ENCODE measurements at regions not wholly inside any gene's neighbourhood (a gene's known extent, or its start where the extent isn't known, plus 50 kb on each side); places are given as distances from the start of the nearest gene placed in this dataset.
"Not testable (repeated sequence)": the region's sequence is repeated elsewhere in the genome, so short reads cannot be mapped to it uniquely, and the experiment has no call there.

DNA sequence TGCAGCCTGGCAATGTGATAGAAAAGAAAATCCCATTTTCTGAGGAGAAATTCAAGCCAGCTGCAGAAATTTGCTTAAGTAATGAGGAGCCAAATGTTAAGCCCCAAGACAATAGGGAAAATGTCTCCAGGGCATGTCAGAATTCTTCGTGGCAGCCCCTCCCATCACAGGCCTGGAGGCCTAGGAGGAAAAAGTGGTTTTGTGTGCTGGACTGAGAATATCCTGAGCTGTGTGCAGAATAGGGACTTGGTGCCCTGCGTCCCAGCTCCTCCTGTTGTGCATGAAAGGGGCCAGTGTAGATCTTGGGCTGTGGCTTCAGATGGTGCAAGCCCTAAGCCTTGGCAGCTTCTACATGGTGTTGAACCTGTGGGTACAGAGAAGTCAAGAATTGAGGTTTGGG is 948.3 kb downstream of the METTL15 start:
- not testable (repeated sequence) for H3K4me3 ChIP-seq (ENCODE audit: low read depth, low read length); DNase-seq (ENCODE audit: low read depth)

GRCh38 chr11:29051935-29052334 is 943.7 kb downstream of the METTL15 start:
- no peak for DNase-seq (ENCODE audit: low read depth)
- no peak overlapping the region for H3K4me3 ChIP-seq (ENCODE audit: low read depth, low read length)

DNA sequence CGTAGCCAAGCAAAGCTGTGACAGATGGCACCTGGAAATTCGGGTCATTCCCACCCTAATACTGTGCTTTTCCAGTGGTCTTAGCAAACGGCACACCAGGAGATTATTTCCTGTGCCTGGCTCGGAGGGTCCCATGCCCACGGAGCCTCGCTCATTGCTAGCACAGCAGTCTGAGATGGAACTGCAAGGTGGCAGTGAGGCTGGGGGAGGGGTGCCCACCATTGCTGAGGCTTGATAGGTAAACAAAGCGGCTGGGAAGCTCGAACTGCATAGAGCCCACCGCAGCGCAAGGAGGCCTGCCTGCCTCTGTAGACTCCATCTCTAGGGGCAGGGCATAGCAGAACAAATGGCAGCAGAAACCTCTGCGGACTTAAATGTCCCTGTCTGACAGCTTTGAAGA is 942.8 kb downstream of the METTL15 start:
- not testable (repeated sequence) for DNase-seq (ENCODE audit: low read depth); H3K4me3 ChIP-seq (ENCODE audit: low read depth, low read length)

DNA sequence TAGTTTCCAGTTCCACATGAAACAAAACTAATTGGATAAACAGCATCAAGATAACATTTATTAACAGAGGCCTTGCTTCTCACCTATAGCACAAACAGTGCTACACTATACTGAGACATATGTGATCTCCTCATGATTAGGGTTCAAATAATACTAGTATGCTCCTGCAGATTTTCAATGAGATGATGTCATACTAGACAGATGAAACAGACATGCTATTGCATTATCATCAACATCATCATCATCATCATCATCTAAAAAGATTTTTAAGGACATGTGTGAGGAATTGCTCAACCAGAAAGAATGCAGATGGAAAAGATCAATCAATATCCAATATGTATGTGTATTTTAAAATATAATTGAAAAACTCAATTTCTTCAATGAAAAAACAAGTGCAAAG is 932.3 kb downstream of the METTL15 start:
- no peak overlapping the region for H3K4me3 ChIP-seq (ENCODE audit: low read depth, low read length)
- DNase-seq (ENCODE audit: low read depth) = no peak

DNA sequence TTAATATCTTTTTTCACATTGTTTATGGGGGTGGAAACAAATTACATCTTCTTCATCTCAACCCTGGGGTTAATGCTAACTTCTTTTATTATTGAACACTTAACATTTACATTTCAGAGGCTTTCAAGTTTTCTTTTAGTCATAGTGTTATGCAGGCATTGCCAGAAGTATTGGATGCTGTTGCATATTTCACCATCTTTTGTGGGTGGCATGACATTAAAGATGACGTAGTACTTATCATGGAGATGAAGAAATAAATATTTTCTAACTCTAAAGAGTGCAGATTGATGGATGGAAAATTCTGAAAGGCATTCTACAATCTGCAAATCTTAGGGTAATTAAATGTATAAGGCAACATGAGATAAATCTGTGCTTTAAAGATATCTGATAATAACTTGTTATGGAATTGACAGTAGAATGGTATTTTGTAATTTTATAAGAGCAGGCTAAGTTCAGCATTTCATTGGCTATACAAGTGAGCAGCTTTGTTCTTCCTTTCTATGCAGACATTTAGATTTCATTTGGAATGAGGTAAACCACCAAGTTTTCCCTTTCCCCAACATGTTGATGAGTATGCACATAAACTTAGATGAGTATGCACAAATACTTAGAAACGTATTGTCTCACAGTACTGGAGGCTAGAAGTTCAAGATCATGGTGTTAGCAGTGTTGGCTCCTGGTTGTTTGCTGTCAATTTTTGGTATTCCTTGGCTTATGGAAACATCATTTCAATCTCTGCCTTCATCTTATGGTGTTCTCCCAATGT is 924.4 kb downstream of the METTL15 start:
- DNase-seq (ENCODE audit: low read depth) = no peak
- no peak overlapping the region for H3K4me3 ChIP-seq (ENCODE audit: low read depth, low read length)

DNA sequence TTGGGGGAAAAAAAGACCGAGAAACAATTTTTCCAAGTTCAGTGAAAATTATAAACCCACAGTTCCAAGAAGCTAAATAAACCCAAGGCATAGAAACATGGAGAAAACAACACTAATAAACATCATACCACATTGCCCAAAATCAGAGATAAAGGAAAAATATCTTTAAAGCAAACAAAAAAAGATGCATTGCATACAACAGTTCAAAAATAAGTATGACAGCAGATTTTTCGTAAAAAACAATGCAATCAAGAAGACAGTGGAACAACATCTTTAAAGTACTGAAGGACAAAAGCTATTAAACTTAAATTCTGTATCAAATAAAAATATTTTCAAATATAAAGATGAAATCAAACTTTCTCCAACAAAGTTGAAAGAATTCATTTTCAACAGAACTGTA is 921.3 kb downstream of the METTL15 start:
- H3K4me3 ChIP-seq (ENCODE audit: low read depth, low read length) = no peak overlapping the region
- DNase-seq (ENCODE audit: low read depth) = no peak

GRCh38 chr11:29027436-29027835 is 919.2 kb downstream of the METTL15 start:
- DNase-seq (ENCODE audit: low read depth) = no peak
- no peak overlapping the region for H3K4me3 ChIP-seq (ENCODE audit: low read depth, low read length)

DNA sequence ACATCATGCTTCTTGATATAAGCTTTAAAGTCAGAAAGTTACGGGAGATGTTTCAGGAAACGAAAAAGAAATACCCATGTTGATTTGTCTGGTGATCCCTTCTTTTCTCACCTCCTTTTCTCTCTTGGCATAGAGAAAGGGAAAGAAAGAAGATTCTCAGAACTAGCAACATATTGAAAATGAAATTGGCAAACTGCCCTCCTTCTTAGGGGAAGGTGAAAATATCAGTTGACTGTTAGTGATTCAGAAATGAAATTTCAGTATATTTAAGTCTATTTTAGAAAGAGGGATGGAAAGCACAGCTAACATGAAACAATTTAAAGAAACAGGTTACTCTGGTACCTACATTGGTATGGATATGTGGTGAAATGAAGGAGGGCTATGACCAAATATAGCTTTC is 918.1 kb downstream of the METTL15 start:
- H3K4me3 ChIP-seq (ENCODE audit: low read depth, low read length) = no peak overlapping the region
- DNase-seq (ENCODE audit: low read depth) = no peak

DNA sequence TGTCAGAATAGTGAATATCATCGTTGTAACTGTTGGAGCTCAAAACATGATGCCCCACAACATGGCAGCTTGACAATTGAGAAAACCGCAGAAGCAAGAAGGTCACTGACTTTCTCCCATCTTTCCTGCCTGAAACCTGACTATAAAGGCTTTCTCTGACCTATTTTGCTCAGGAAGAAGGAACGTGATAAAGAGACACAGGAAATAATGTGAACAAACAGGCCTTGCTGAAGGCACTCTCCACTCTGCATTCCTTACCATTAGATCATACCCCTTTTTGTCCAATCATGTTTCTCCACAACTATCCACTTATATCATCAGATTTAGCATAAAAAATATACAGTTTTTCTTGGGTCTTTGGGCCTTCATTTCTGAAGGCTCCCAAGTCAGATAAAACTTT is 916.8 kb downstream of the METTL15 start:
- no peak for DNase-seq (ENCODE audit: low read depth)
- no peak overlapping the region for H3K4me3 ChIP-seq (ENCODE audit: low read depth, low read length)

GRCh38 chr11:29024386-29024785 is 916.2 kb downstream of the METTL15 start:
- H3K4me3 ChIP-seq (ENCODE audit: low read depth, low read length) = no peak overlapping the region
- DNase-seq (ENCODE audit: low read depth) = no peak

DNA sequence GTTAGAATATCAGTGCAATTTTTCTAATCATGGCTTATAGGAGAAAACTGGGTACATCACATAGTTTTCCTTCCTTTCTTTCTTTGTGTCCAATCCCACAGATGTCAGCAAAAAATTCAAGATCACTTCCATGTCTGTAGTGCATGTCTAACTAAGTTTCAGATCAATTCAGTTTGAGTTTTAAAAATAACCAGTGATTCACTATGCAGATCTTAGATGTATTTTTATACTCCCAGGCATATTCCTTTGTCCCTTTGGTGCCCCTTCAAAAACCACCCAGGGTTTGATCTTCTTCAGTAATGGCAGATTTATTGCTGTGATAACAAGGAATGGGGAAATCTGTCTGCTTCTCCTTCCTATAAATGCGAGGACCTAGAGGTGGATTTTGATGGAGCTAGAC is 915.6 kb downstream of the METTL15 start:
- DNase-seq (ENCODE audit: low read depth) = no peak
- no peak overlapping the region for H3K4me3 ChIP-seq (ENCODE audit: low read depth, low read length)

GRCh38 chr11:29022676-29023075 is 914.5 kb downstream of the METTL15 start:
- no peak for DNase-seq (ENCODE audit: low read depth)
- no peak overlapping the region for H3K4me3 ChIP-seq (ENCODE audit: low read depth, low read length)

- DNase-seq (ENCODE audit: low read depth) = no peak
Observed at GRCh38 chr11:29019960-29020683, 911.9 kb downstream of the METTL15 start.

GRCh38 chr11:29018631-29019030 is 910.4 kb downstream of the METTL15 start:
- H3K4me3 ChIP-seq (ENCODE audit: low read depth, low read length) = no peak overlapping the region
- DNase-seq (ENCODE audit: low read depth) = peak; percentile 51

More at GRCh38 chr11:29019960-29020683, 911.9 kb downstream of the METTL15 start:
- H3K4me3 ChIP-seq (ENCODE audit: low read depth, low read length) = no peak overlapping the region

GRCh38 chr11:29017941-29018340 is 909.8 kb downstream of the METTL15 start:
- no peak for DNase-seq (ENCODE audit: low read depth)
- H3K4me3 ChIP-seq (ENCODE audit: low read depth, low read length) = no peak overlapping the region

DNA sequence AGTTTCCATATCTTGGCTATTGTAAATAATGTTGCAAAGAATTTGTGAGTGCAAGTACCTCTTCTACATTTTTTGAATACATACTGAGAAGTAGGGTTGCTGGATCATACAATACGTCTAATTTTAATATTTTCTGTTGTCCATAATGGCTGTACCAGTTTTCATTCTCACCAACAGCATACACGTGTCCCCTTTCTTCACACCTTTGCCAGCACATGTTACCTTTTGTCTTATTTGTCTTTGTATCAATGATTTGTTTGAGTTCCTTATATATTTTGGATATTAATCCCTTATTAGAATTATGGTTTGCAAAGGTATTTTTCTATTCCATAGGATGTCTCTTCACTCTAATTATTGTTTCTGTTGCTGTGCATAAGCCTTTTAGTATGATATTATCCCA is 904.3 kb downstream of the METTL15 start:
- no peak for DNase-seq (ENCODE audit: low read depth)
- no peak overlapping the region for H3K4me3 ChIP-seq (ENCODE audit: low read depth, low read length)

DNA sequence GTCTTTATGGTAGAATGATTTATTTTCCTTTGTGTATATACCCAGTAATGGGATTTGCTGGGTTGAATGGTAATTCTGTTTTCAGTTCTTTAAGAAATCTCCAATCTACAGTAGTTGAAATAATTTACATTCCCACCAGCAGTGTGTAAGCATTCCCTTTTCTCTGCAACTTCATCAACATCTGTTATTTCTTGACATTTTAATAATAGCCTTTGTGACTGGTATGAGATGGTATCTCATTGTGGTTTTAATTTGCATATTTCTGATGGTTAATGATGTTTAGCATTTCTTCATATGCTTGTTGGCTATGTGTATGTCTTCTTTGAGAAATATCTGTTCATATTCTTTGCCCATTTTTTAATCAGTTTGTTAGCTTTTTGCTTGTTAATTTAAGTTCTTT is 901.2 kb downstream of the METTL15 start:
- H3K4me3 ChIP-seq (ENCODE audit: low read depth, low read length) = no peak overlapping the region
- no peak for DNase-seq (ENCODE audit: low read depth)

GRCh38 chr11:29008481-29008880 is 900.3 kb downstream of the METTL15 start:
- DNase-seq (ENCODE audit: low read depth) = no peak
- H3K4me3 ChIP-seq (ENCODE audit: low read depth, low read length) = no peak overlapping the region

- no peak overlapping the region for H3K4me3 ChIP-seq (ENCODE audit: low read depth, low read length)
- no peak for DNase-seq (ENCODE audit: low read depth)
Observed at GRCh38 chr11:29006668-29007067, 898.5 kb downstream of the METTL15 start.

DNA sequence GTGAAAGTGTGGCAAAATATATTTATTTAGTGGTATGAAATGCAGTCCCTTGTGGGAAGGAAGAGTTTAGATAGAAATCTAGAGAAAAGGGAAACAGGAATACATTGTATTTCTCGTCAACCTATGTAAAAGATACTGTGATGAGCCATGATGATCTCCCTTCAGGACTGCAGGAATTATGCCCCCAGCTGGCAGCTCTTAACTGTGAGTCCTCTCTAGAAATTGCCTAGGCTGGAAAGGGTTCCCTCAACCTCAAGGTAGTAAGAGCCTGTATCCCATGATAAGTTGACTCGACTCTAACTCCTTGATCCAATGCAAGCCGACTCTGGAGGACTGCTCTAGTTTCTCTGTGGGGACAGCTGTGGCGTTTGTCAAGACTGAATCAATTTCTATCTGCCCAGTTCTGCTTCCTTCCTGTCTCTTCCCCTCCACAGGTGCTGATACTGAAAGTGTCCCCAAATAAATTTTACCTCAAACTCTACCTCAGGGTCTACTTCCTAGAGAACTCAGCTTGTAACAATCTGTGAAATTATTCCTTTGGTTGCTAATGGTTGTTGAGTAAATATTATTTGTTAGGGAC is 897.3 kb downstream of the METTL15 start:
- DNase-seq (ENCODE audit: low read depth) = no peak
- no peak overlapping the region for H3K4me3 ChIP-seq (ENCODE audit: low read depth, low read length)

DNA sequence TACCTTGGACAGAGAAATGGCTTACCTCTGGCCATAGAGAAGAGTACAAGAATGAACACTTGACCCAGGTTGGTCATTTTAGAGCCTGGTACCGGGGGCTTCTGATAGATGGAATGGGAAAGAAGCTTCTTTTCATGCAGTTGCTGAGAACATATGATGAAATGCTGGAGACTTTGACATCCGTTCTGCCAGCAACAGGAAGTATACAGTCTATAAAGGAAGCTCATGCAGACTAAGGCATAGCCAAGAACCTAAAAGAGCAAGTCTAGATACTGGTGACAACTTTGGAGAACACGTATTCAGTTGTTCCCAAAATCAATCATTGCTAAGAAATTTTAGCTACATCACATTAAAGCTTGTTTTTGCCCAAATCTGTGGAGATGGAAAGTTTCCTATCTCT is 894.6 kb downstream of the METTL15 start:
- DNase-seq (ENCODE audit: low read depth) = no peak
- no peak overlapping the region for H3K4me3 ChIP-seq (ENCODE audit: low read depth, low read length)

Data from skeletal muscle cell (primary cell).